NK-92 (cell line): ENCODE measurements at regions not wholly inside any gene's neighbourhood (a gene's known extent, or its start where the extent isn't known, plus 50 kb on each side); places are given as distances from the start of the nearest gene placed in this dataset.

ENCODE experiments used
- DNase-seq: peaks from one replicate; lab custom pipeline; 2025; ENCODE audit not compliant: unreplicated experiment; lab: John Stamatoyannopoulos, UW

GRCh38 chr1:244219149-244219548 is 168.1 kb downstream of the ZBTB18 start:
- DNase-seq, result no peak

GRCh38 chr1:244219802-244220201 is 168.7 kb downstream of the ZBTB18 start:
- no peak for DNase-seq

GRCh38 chr1:244220410-244220809 is 169.3 kb downstream of the ZBTB18 start:
- no peak for DNase-seq

GRCh38 chr1:244221991-244222390 is 170.9 kb downstream of the ZBTB18 start:
- no peak for DNase-seq

- no peak for DNase-seq
These were observed 173.7 kb downstream of the ZBTB18 start for GRCh38 chr1:244224487-244225430.

- DNase-seq, result no peak
These were observed 175.4 kb downstream of the ZBTB18 start for GRCh38 chr1:244226435-244226834.

GRCh38 chr1:244230470-244230869 is 179.4 kb downstream of the ZBTB18 start:
- no peak for DNase-seq

- DNase-seq, result no peak
These were observed 180.1 kb downstream of the ZBTB18 start for GRCh38 chr1:244231193-244231571.

GRCh38 chr1:244231572-244232315 is 180.7 kb downstream of the ZBTB18 start:
- no peak for DNase-seq

- no peak for DNase-seq
These were observed 183.0 kb downstream of the ZBTB18 start for GRCh38 chr1:244234009-244234643.

- no peak for DNase-seq
These were observed 184.1 kb downstream of the ZBTB18 start for GRCh38 chr1:244235157-244235556.

- DNase-seq, result no peak
These were observed 185.0 kb downstream of the ZBTB18 start for GRCh38 chr1:244236101-244236500.

- DNase-seq, result no peak
These were observed 185.6 kb downstream of the ZBTB18 start for GRCh38 chr1:244236721-244237120.

GRCh38 chr1:244237445-244237844 is 186.4 kb downstream of the ZBTB18 start:
- DNase-seq, result no peak

- DNase-seq, result no peak
These were observed 188.2 kb downstream of the ZBTB18 start for GRCh38 chr1:244239261-244239770.

GRCh38 chr1:244241438-244241837 is 190.4 kb downstream of the ZBTB18 start:
- DNase-seq, result no peak

- DNase-seq, result no peak
These were observed 191.4 kb downstream of the ZBTB18 start for GRCh38 chr1:244242446-244242845.

- DNase-seq, result no peak
These were observed 195.3 kb downstream of the ZBTB18 start for GRCh38 chr1:244246334-244246733.

GRCh38 chr1:244248426-244248825 is 197.3 kb downstream of the ZBTB18 start:
- DNase-seq, result no peak

GRCh38 chr1:244252211-244252610 is 199.5 kb downstream of the ADSS2 start:
- DNase-seq, result no peak

GRCh38 chr1:244254467-244254866 is 197.2 kb downstream of the ADSS2 start:
- no peak for DNase-seq
